NCI-H1105 treated with DMSO at 0.1 percent for 48 hours (cell line): ENCODE measurements at regions not wholly inside any gene's neighbourhood (a gene's known extent, or its start where the extent isn't known, plus 50 kb on each side); places are given as distances from the start of the nearest gene placed in this dataset.

Experiments
- DNase-seq: peaks from one replicate; lab custom pipeline; 2025; lab: John Stamatoyannopoulos, UW

GRCh38 chr5:120231563-120231962 lies 232.5 kb upstream of the PRR16 start:
- DNase-seq: no peak

- DNase-seq: no peak
These were observed 227.7 kb upstream of the PRR16 start for GRCh38 chr5:120236360-120236759.

GRCh38 chr5:120239086-120239485 lies 225.0 kb upstream of the PRR16 start:
- DNase-seq: no peak

- DNase-seq: no peak
These were observed 223.4 kb upstream of the PRR16 start for GRCh38 chr5:120240706-120241105.

- DNase-seq: no peak
These were observed 222.7 kb upstream of the PRR16 start for GRCh38 chr5:120241400-120241799.

- no peak for DNase-seq
These were observed 212.2 kb upstream of the PRR16 start for GRCh38 chr5:120251898-120252297.

- DNase-seq: peak; percentile 91
These were observed 211.3 kb upstream of the PRR16 start for GRCh38 chr5:120252839-120253238.

GRCh38 chr5:120254385-120254784 lies 209.7 kb upstream of the PRR16 start:
- DNase-seq: no peak

- DNase-seq: no peak
These were observed 208.9 kb upstream of the PRR16 start for GRCh38 chr5:120255214-120255613.

GRCh38 chr5:120256376-120256775 lies 207.7 kb upstream of the PRR16 start:
- DNase-seq: no peak

- DNase-seq: no peak
These were observed 206.6 kb upstream of the PRR16 start for GRCh38 chr5:120257358-120257971.

- no peak for DNase-seq
These were observed 206.0 kb upstream of the PRR16 start for GRCh38 chr5:120258123-120258522.

- DNase-seq: no peak
These were observed 203.4 kb upstream of the PRR16 start for GRCh38 chr5:120260651-120261050.

GRCh38 chr5:120270498-120270897 lies 193.6 kb upstream of the PRR16 start:
- no peak for DNase-seq

GRCh38 chr5:120293796-120294195 lies 170.3 kb upstream of the PRR16 start:
- DNase-seq: no peak

GRCh38 chr5:120297616-120298015 lies 166.5 kb upstream of the PRR16 start:
- no peak for DNase-seq

GRCh38 chr5:120298981-120299380 lies 165.1 kb upstream of the PRR16 start:
- DNase-seq: no peak

GRCh38 chr5:120304663-120305062 lies 159.4 kb upstream of the PRR16 start:
- no peak for DNase-seq

- DNase-seq: no peak
These were observed 157.8 kb upstream of the PRR16 start for GRCh38 chr5:120306303-120306702.

GRCh38 chr5:120314191-120314590 lies 149.9 kb upstream of the PRR16 start:
- no peak for DNase-seq

- DNase-seq: no peak
These were observed 143.5 kb upstream of the PRR16 start for GRCh38 chr5:120320626-120321025.

- no peak for DNase-seq
These were observed 137.4 kb upstream of the PRR16 start for GRCh38 chr5:120326651-120327050.

- DNase-seq: no peak
These were observed 136.9 kb upstream of the PRR16 start for GRCh38 chr5:120327180-120327579.

GRCh38 chr5:120329095-120329494 lies 135.0 kb upstream of the PRR16 start:
- DNase-seq: no peak

GRCh38 chr5:120330558-120330957 lies 133.5 kb upstream of the PRR16 start:
- DNase-seq: no peak
